Neural progenitor cell (in vitro differentiated cells): ENCODE measurements at regions not wholly inside any gene's neighbourhood (a gene's known extent, or its start where the extent isn't known, plus 50 kb on each side); places are given as distances from the start of the nearest gene placed in this dataset.

Experiments used
- DNase-seq: peaks from one replicate; pipeline ENCODE4 v3.0.0-alpha.2; 2016; ENCODE audit warnings: low spot score
- H2AFZ ChIP-seq: fragments of 200-600 bp; sonication (generic); replicated peaks from 2 replicates; pipeline ENCODE4 v1.6.1; 2016; ENCODE audit warnings: antibody characterized with exemption
- H3F3A ChIP-seq: fragments of 200-600 bp; sonication (generic); 2 replicates; pipeline ENCODE4 v1.6.1; 2016; ENCODE audit warnings: antibody characterized with exemption, low read depth
- H3K27ac ChIP-seq: fragments of 200-600 bp; sonication (generic); 2 replicates; pipeline ENCODE4 v1.5.1; 2016; ENCODE audit warnings: mild to moderate bottlenecking
- H3K27me3 ChIP-seq: fragments of 200-600 bp; sonication (generic); 2 replicates; pipeline ENCODE4 v1.6.1; 2016; ENCODE audit warnings: mild to moderate bottlenecking, moderate library complexity
- H3K36me3 ChIP-seq: fragments of 200-600 bp; sonication (generic); 2 replicates; pipeline ENCODE4 v1.5.1; 2016
- H3K4me1 ChIP-seq: fragments of 200-600 bp; sonication (generic); 2 replicates; pipeline ENCODE4 v1.6.1; 2016; ENCODE audit warnings: mixed run types
- H3K4me2 ChIP-seq: fragments of 200-600 bp; sonication (generic); 2 replicates; pipeline ENCODE4 v1.6.1; 2016
- H3K4me3 ChIP-seq: fragments of 200-600 bp; sonication (generic); 2 replicates; pipeline ENCODE4 v1.5.1; 2016
- H3K79me2 ChIP-seq: fragments of 200-600 bp; sonication (generic); 2 replicates; pipeline ENCODE4 v1.6.1; 2016; ENCODE audit warnings: low read depth
- H3K9ac ChIP-seq: fragments of 200-600 bp; sonication (generic); 2 replicates; pipeline ENCODE4 v1.6.1; 2016
- H3K9me3 ChIP-seq: fragments of 200-600 bp; sonication (generic); 2 replicates; pipeline ENCODE4 v1.5.1; 2016; ENCODE audit warnings: low read depth
- H4K20me1 ChIP-seq: fragments of 200-600 bp; sonication (generic); 2 replicates; pipeline ENCODE4 v1.6.1; 2016; ENCODE audit warnings: low read depth
- H3K27ac Mint-ChIP-seq: 3 replicates; pipeline ENCODE4 v1.8.0; 2021; ENCODE audit warnings: mixed read lengths
- H3K27me3 Mint-ChIP-seq: 2 replicates; pipeline ENCODE4 v1.8.0; 2022; ENCODE audit warnings: low read depth, mild to moderate bottlenecking, inconsistent platforms, moderate library complexity, mixed read lengths; ENCODE audit not compliant: insufficient read depth
- H3K36me3 Mint-ChIP-seq: 3 replicates; pipeline ENCODE4 v1.8.0; 2021; ENCODE audit warnings: mixed read lengths
- H3K4me1 Mint-ChIP-seq: 3 replicates; pipeline ENCODE4 v1.8.0; 2021; ENCODE audit warnings: mixed read lengths
- H3K4me3 Mint-ChIP-seq: 3 replicates; pipeline ENCODE4 v1.8.0; 2021; ENCODE audit warnings: mild to moderate bottlenecking, moderate library complexity, mixed read lengths
- H3K9me3 Mint-ChIP-seq: 3 replicates; pipeline ENCODE4 v1.8.0; 2020; ENCODE audit warnings: mixed read lengths
- EZH2 ChIP-seq: fragments of 200-600 bp; sonication (generic); IDR thresholded peaks from 2 replicates; pipeline ENCODE4 v1.6.1; 2017; ENCODE audit warnings: antibody characterized with exemption, mild to moderate bottlenecking, moderate library complexity
- EZH2phosphoT487 ChIP-seq: fragments of 200-600 bp; sonication (generic); IDR thresholded peaks from 2 replicates; pipeline ENCODE4 v1.6.1; 2017; ENCODE audit warnings: antibody characterized with exemption
- TF ChIP-seq, protein P1 (sequence below): fragments of 200-600 bp; sonication (generic); IDR thresholded peaks from 2 replicates; pipeline ENCODE4 v1.5.1; 2017; ENCODE audit warnings: antibody characterized with exemption, mild to moderate bottlenecking

DNA sequence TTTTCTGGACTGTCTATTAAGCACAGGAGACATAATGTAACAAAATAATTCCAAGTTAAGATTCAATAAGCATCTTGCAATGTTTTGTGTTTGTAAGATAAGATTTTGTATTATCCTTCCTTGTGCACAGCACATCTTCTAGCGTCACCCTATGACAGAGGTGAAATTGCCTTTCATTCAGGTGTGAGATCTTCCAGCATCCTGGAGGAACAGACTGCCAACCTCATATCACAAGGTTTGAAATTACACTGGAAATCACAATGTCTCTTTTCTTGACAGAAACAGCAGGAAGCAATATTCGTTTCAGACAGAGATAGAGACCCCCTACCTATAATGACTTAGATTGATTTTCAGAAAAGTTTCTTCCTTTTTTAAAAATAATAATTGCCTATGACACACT is 668.6 kb downstream of the GABRG1 start:
- Histone ChIP-seq H3K9ac (no peak overlapping the region), H3F3A (no peaks in the 10 kb centered on the region), H3K4me2 (no peak overlapping the region), H4K20me1 (no peaks in the 10 kb centered on the region), H3K4me1 (no peaks in the 10 kb centered on the region), H3K79me2 (no peaks in the 10 kb centered on the region), H3K27me3 (no peaks in the 10 kb centered on the region), H3K27ac (no peak overlapping the region), H3K4me3 (no peak overlapping the region), H3K36me3 (no peaks in the 10 kb centered on the region), H3K9me3 (no peaks in the 10 kb centered on the region), H2AFZ (no peak overlapping the region)
- H3K9me3 Mint-ChIP-seq, result peaks cover 5% of the 10 kb centered on the region
- no peaks in the 10 kb centered on the region for H3K27me3 Mint-ChIP-seq
- DNase-seq, result no peak
- H3K4me3 Mint-ChIP-seq, result no peak overlapping the region
- TF ChIP-seq EZH2 (no peak), EZH2phosphoT487 (no peak)
- TF ChIP-seq, protein P1, sequence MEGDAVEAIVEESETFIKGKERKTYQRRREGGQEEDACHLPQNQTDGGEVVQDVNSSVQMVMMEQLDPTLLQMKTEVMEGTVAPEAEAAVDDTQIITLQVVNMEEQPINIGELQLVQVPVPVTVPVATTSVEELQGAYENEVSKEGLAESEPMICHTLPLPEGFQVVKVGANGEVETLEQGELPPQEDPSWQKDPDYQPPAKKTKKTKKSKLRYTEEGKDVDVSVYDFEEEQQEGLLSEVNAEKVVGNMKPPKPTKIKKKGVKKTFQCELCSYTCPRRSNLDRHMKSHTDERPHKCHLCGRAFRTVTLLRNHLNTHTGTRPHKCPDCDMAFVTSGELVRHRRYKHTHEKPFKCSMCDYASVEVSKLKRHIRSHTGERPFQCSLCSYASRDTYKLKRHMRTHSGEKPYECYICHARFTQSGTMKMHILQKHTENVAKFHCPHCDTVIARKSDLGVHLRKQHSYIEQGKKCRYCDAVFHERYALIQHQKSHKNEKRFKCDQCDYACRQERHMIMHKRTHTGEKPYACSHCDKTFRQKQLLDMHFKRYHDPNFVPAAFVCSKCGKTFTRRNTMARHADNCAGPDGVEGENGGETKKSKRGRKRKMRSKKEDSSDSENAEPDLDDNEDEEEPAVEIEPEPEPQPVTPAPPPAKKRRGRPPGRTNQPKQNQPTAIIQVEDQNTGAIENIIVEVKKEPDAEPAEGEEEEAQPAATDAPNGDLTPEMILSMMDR, result no peak
- H3K27ac Mint-ChIP-seq, result no peak overlapping the region
- H3K36me3 Mint-ChIP-seq, result no peaks in the 10 kb centered on the region
- no peaks in the 10 kb centered on the region for H3K4me1 Mint-ChIP-seq

DNA sequence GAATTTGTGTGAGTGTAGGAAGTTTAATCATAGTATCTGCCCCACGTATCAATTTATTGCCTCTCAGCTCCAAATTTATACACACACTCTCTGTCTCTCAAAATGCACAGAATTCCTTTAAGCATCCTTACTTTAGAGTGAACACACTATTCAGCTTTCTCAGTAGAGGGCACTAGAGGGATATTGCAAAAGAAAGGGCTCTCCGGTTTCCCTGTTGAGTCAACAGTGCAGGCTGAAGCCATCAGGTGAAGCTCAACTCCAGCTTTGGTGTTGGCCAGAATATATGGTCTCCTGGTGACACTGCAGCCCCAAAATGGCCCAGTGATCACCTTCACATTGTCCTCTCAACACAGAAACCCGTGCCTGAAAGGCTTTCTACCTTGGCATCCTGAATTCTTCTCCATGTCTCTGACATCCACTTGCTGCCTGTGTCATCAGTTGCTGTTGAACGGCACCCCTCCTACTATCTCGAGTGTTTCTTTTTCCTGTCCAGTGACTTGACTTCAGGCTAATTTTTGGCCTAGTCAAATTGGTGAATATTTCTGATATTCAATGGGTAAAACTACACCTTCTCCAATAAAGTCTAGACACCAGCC is 670.5 kb downstream of the GABRG1 start:
- DNase-seq, result peak; percentile 68
- Histone ChIP-seq H3K9ac (no peak overlapping the region), H3K27me3 (no peaks in the 10 kb centered on the region), H3K9me3 (no peaks in the 10 kb centered on the region), H4K20me1 (no peaks in the 10 kb centered on the region), H3K79me2 (no peaks in the 10 kb centered on the region), H3K4me1 (no peaks in the 10 kb centered on the region), H2AFZ (peak overlapping the region; percentile 80), H3K36me3 (no peaks in the 10 kb centered on the region), H3K4me2 (no peak overlapping the region), H3K4me3 (no peak overlapping the region), H3F3A (no peaks in the 10 kb centered on the region), H3K27ac (no peak overlapping the region)
- no peaks in the 10 kb centered on the region for H3K9me3 Mint-ChIP-seq
- H3K27ac Mint-ChIP-seq, result no peak overlapping the region
- TF ChIP-seq, protein P1, result peak; percentile 70
- TF ChIP-seq EZH2phosphoT487, result no peak
- no peaks in the 10 kb centered on the region for H3K27me3 Mint-ChIP-seq
- no peaks in the 10 kb centered on the region for H3K4me1 Mint-ChIP-seq
- H3K36me3 Mint-ChIP-seq, result no peaks in the 10 kb centered on the region
- no peak overlapping the region for H3K4me3 Mint-ChIP-seq

DNA sequence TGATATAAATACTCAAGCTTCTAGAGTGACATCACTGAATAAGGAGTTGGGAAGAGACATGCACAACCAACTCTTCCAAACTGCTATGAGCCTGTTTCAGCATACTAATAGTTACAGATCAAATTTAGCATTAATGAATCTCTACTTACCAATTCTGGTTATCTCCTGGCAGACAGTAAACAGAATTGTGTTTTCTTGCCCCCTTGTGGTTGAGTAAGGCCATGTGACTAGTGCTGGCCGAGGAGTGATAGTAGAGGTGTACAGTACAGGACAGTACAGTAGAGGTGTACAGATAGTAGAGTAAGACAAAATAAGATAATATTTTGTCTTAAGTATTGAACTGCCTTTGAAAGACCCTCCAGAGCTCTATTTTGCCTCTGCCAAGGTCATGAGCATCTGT is 681.4 kb downstream of the GABRG1 start:
- Histone ChIP-seq H3K27ac (no peak overlapping the region), H3K4me1 (no peaks in the 10 kb centered on the region), H3K9me3 (no peaks in the 10 kb centered on the region), H3K4me2 (no peak overlapping the region), H4K20me1 (no peaks in the 10 kb centered on the region), H3F3A (no peaks in the 10 kb centered on the region), H2AFZ (peak overlapping the region; percentile 35), H3K9ac (no peak overlapping the region), H3K4me3 (no peak overlapping the region), H3K79me2 (no peaks in the 10 kb centered on the region), H3K27me3 (no peaks in the 10 kb centered on the region), H3K36me3 (no peaks in the 10 kb centered on the region)
- Mint-ChIP-seq H3K4me1 (no peaks in the 10 kb centered on the region), H3K4me3 (no peak overlapping the region), H3K27me3 (no peaks in the 10 kb centered on the region), H3K27ac (no peak overlapping the region), H3K36me3 (no peaks in the 10 kb centered on the region), H3K9me3 (no peaks in the 10 kb centered on the region)
- peak; percentile 47 for DNase-seq
- TF ChIP-seq EZH2, result no peak
- TF ChIP-seq, protein P1, result peak; percentile 67
- TF ChIP-seq EZH2phosphoT487, result no peak
